Astrocyte (in vitro differentiated cells and primary cell): ENCODE measurements at regions not wholly inside any gene's neighbourhood (a gene's known extent, or its start where the extent isn't known, plus 50 kb on each side); places are given as distances from the start of the nearest gene placed in this dataset.

Experiments used
- DNase-seq: peaks from one replicate; pipeline ENCODE4 v3.0.0-alpha.2; 2010; ENCODE audit warnings: low read depth
- FAIRE-seq: peaks from 2 replicates; lab custom pipeline; 2011; peaks lifted over from hg19 to GRCh38; lab: Jason Lieb, UNC
- H2AFZ ChIP-seq: 2 replicates; pipeline ENCODE4 v1.6.0; 2012; ENCODE audit warnings: low read depth, low read length, inconsistent platforms
- H3K27ac ChIP-seq: 2 replicates; pipeline ENCODE4 v1.5.1; 2011; ENCODE audit warnings: low read depth, low read length, inconsistent platforms
- H3K27me3 ChIP-seq: 2 replicates; pipeline ENCODE4 v1.6.0; 2011; ENCODE audit warnings: low read length, inconsistent platforms; ENCODE audit not compliant: insufficient read depth
- H3K36me3 ChIP-seq: 2 replicates; pipeline ENCODE4 v1.5.1; 2011; ENCODE audit warnings: low read length, inconsistent platforms; ENCODE audit not compliant: insufficient read depth
- H3K4me1 ChIP-seq: 2 replicates; pipeline ENCODE4 v1.5.1; 2011; ENCODE audit warnings: low read length, inconsistent platforms; ENCODE audit not compliant: insufficient read depth
- H3K4me2 ChIP-seq: 2 replicates; pipeline ENCODE4 v1.6.0; 2012; ENCODE audit warnings: low read length, inconsistent platforms
- H3K4me3 ChIP-seq: 2 replicates; pipeline ENCODE4 v1.5.1; 2011; ENCODE audit warnings: low read depth, mild to moderate bottlenecking, low read length, inconsistent platforms; ENCODE audit not compliant: insufficient read depth
- H3K79me2 ChIP-seq: 2 replicates; pipeline ENCODE4 v1.6.0; 2012; ENCODE audit warnings: mild to moderate bottlenecking, low read length, inconsistent platforms; ENCODE audit not compliant: insufficient read depth
- H3K9ac ChIP-seq: 2 replicates; pipeline ENCODE4 v1.6.0; 2012; ENCODE audit warnings: mild to moderate bottlenecking, low read length, inconsistent platforms
- H3K9me3 ChIP-seq: 2 replicates; pipeline ENCODE4 v1.5.1; 2012; ENCODE audit warnings: low read depth, mild to moderate bottlenecking, low read length, inconsistent platforms; ENCODE audit not compliant: insufficient read depth
- H4K20me1 ChIP-seq: 2 replicates; pipeline ENCODE4 v1.6.0; 2012; ENCODE audit warnings: low read length, inconsistent platforms; ENCODE audit not compliant: insufficient read depth
- H3K27ac Mint-ChIP-seq: one replicate; pipeline ENCODE4 v1.8.0; 2021; ENCODE audit warnings: mild to moderate bottlenecking, mixed read lengths; ENCODE audit not compliant: unreplicated experiment
- H3K27me3 Mint-ChIP-seq: one replicate; pipeline ENCODE4 v1.8.0; 2021; ENCODE audit warnings: low read depth, mixed read lengths; ENCODE audit not compliant: unreplicated experiment
- H3K36me3 Mint-ChIP-seq: one replicate; pipeline ENCODE4 v1.8.0; 2021; ENCODE audit warnings: low read depth, mixed read lengths; ENCODE audit not compliant: unreplicated experiment
- H3K4me1 Mint-ChIP-seq: one replicate; pipeline ENCODE4 v1.8.0; 2021; ENCODE audit warnings: low read depth, mixed read lengths; ENCODE audit not compliant: unreplicated experiment
- H3K4me3 Mint-ChIP-seq: one replicate; pipeline ENCODE4 v1.8.0; 2021; ENCODE audit warnings: mild to moderate bottlenecking, moderate library complexity, mixed read lengths; ENCODE audit not compliant: unreplicated experiment
- H3K9me3 Mint-ChIP-seq: one replicate; pipeline ENCODE4 v1.8.0; 2021; ENCODE audit warnings: mild to moderate bottlenecking, mixed read lengths; ENCODE audit not compliant: unreplicated experiment
- EZH2 ChIP-seq: IDR thresholded peaks from 2 replicates; pipeline ENCODE4 v1.6.1; 2012; ENCODE audit warnings: mild to moderate bottlenecking, low read length, inconsistent platforms; ENCODE audit not compliant: insufficient read depth
- TF ChIP-seq, protein P1 (sequence below): IDR thresholded peaks from 2 replicates; pipeline ENCODE4 v1.5.1; 2011; ENCODE audit warnings: low read depth, mild to moderate bottlenecking, inconsistent platforms, low read length, moderate library complexity; ENCODE audit not compliant: insufficient read depth

DNA sequence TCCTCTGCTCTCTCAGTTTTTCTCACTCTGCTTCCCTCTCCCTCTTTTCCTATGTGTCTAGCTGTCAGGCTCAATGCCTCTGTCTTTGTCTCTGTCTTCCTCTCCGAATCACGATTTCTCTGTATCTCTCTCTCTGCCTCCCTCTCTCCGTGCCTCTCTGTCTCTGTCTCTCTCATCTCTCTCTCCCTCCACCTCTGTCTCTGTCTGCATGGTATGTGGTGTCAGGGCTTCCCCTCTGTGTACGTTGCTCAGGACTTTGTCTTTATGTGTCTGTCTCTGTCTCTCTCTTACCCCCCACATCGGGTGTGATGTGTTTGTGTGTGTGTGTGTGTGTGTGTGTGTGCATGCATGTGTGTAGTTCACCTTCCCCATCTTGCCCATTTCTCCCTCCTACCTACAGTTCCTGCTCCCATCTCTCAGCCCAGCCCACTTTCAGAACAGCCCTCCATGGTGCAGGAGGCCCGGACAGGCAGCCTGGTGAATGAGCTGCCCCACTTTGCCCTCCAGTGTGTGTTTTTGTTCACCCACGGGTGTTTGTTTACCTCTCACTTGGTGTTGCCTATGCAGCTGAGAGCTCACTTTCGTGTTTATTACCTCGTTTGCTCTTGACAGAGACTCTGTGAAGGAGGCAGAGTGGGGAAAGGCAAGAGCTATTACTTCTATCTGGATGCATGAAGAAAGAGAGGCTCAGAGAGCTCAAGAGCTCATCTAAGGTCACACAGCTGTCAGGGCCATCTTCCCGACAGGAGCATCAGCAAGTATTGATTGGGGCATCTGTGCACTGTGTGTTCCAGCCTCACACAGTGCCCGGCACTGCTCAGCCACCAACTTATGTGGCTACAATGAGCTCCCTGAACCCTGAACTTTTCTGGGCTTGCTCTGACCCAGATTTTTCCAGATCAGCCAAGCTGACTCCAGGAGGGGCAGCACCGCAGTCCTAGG, 163.5 kb upstream of the ZMIZ1 start:
- no peak overlapping the region for H3K4me3 ChIP-seq
- H3K27me3 ChIP-seq: peaks cover 7% of the 10 kb centered on the region
- no peaks in the 10 kb centered on the region for H3K4me1 ChIP-seq
- Mint-ChIP-seq H3K27ac (no peak overlapping the region), H3K36me3 (no peaks in the 10 kb centered on the region), H3K4me1 (no peaks in the 10 kb centered on the region), H3K4me3 (no peak overlapping the region), H3K27me3 (peaks cover 46% of the 10 kb centered on the region), H3K9me3 (no peaks in the 10 kb centered on the region)
- no peak for TF ChIP-seq EZH2
- TF ChIP-seq, protein P1, sequence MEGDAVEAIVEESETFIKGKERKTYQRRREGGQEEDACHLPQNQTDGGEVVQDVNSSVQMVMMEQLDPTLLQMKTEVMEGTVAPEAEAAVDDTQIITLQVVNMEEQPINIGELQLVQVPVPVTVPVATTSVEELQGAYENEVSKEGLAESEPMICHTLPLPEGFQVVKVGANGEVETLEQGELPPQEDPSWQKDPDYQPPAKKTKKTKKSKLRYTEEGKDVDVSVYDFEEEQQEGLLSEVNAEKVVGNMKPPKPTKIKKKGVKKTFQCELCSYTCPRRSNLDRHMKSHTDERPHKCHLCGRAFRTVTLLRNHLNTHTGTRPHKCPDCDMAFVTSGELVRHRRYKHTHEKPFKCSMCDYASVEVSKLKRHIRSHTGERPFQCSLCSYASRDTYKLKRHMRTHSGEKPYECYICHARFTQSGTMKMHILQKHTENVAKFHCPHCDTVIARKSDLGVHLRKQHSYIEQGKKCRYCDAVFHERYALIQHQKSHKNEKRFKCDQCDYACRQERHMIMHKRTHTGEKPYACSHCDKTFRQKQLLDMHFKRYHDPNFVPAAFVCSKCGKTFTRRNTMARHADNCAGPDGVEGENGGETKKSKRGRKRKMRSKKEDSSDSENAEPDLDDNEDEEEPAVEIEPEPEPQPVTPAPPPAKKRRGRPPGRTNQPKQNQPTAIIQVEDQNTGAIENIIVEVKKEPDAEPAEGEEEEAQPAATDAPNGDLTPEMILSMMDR: no peak
- no peaks in the 10 kb centered on the region for H4K20me1 ChIP-seq
- no peak overlapping the region for H3K4me2 ChIP-seq
- DNase-seq: no peak
- no peaks in the 10 kb centered on the region for H3K79me2 ChIP-seq
- no peak overlapping the region for H3K9ac ChIP-seq
- no peaks in the 10 kb centered on the region for H3K9me3 ChIP-seq
- no peak overlapping the region for H3K27ac ChIP-seq
- H3K36me3 ChIP-seq: no peaks in the 10 kb centered on the region
- no peak overlapping the region for H2AFZ ChIP-seq
- no peak for FAIRE-seq

DNA sequence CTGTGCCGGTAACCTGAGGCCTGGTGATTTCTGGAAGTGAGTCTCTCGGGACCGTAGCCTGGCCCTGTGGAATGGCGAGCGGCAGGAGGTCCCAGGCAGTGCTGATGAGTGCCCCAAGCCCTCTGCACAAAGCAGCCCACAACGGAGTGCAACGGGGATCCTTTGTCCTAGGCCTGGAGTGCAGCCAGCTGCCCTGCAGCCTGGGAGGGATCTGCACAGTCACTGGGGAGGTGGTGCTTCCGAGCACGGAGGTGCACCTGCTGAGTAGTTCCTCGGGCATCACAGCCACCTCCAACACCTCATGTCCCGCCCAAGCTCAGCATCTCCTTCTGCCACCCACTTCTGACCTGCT, 162.8 kb upstream of the ZMIZ1 start:
- FAIRE-seq: no peak
- no peak overlapping the region for H3K27ac ChIP-seq

More for the DNA sequence above, 162.8 kb upstream of the ZMIZ1 start:
- Histone ChIP-seq H2AFZ (no peak overlapping the region), H3K9me3 (no peaks in the 10 kb centered on the region), H3K4me3 (no peak overlapping the region), H4K20me1 (no peaks in the 10 kb centered on the region), H3K4me2 (no peak overlapping the region), H3K9ac (no peak overlapping the region), H3K79me2 (no peaks in the 10 kb centered on the region), H3K4me1 (no peaks in the 10 kb centered on the region), H3K27me3 (peaks cover 7% of the 10 kb centered on the region), H3K36me3 (no peaks in the 10 kb centered on the region)
- no peak overlapping the region for H3K4me3 Mint-ChIP-seq
- no peak for DNase-seq
- H3K27ac Mint-ChIP-seq: no peak overlapping the region
- TF ChIP-seq, protein P1: no peak
- no peak for TF ChIP-seq EZH2
- H3K27me3 Mint-ChIP-seq: peaks cover 53% of the 10 kb centered on the region
- no peaks in the 10 kb centered on the region for H3K4me1 Mint-ChIP-seq
- no peaks in the 10 kb centered on the region for H3K9me3 Mint-ChIP-seq
- no peaks in the 10 kb centered on the region for H3K36me3 Mint-ChIP-seq
